NCI-H1930 (cell line): ENCODE measurements at regions not wholly inside any gene's neighbourhood (a gene's known extent, or its start where the extent isn't known, plus 50 kb on each side); places are given as distances from the start of the nearest gene placed in this dataset.
"Not testable (repeated sequence)": the region's sequence is repeated elsewhere in the genome, so short reads cannot be mapped to it uniquely, and the experiment has no call there.

Experiments used
- DNase-seq, 2 experiments: peaks; one replicate each; lab custom pipeline; 2025; lab: John Stamatoyannopoulos, UW

DNA sequence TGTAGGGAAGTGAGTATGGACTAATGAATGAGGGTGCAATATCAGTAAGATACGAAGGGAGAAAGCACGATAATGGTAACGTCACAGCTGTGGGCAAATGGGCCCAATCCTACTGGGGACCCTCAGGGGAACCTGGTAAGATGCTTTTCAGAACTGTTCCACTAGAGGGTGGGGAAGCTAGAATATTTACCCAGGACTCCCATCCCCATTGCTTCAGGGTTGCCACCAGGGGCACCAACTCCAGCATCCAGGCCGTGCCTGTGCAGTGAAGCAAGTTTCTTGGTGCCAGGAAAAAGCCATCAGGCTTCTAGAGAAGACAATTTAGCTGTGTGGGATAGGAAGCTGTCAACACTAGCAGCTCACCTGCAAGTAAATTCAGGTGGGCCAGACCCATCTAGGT, 409.3 kb downstream of the AGTPBP1 start:
- DNase-seq, result no peak

- no peak for DNase-seq
Observed at GRCh38 chr9:85331626-85332025, 410.1 kb downstream of the AGTPBP1 start.

DNA sequence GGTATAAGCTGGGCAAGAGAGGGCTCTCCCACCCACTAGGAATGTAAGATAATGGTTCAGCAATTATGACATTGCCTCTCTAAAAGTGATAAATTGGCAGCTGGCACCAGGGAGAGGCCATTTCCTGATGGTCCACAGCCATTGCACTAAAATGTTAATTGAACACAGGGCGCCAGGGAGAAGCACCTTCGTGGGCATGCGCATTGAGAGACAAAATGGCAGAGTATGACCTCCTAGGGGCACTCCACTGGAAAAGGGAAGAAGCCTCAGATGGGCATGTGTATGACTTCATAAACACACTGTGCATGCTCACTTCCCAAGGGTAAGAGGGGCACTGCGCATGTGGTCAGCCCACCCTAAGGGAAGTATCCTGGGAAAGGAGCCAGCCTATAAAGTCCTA, 419.2 kb downstream of the AGTPBP1 start:
- DNase-seq, result no peak

DNA sequence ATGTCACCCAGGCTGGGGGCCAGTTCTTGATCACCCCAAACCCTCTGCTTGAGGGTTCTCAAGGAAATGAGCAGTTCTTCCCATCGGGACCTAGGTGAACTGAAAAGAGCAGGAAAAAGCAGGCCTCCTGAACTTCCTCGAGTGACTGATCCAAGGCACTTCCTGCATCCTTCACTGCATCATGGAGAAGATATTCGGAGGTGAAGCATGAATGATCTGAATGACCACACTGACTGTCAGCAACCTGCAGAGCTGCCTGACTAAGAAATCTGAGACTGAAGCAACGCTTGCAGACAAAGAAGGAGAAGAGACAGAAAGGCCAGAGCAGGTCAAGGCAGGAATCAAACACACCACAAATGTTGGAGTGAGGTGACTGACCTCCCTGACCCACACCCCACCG, 420.2 kb downstream of the AGTPBP1 start:
- no peak for DNase-seq

- DNase-seq, result no peak
Observed at GRCh38 chr9:85319936-85320656, 421.7 kb downstream of the AGTPBP1 start.

DNA sequence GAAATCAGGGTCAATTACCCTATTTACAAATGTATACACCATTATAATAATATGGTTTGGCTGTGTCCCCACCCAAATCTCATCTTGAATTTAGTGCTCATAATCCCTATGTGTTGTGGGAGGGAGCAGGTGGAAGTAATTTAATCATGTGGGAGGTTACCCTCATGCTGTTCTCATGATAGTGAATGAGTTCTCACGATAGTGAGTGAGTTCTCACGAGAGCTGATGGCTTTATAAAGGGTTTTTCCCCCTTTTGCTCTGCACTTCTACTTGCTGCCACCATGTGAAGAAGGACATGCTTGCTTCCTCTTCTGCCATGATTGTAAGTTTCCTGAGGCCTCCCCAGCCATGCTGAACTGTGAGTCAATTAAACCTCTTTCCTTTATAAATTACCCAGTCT, 426.2 kb downstream of the AGTPBP1 start:
- DNase-seq, result not testable (repeated sequence)

GRCh38 chr9:85310573-85310972, 431.2 kb downstream of the AGTPBP1 start:
- DNase-seq, result no peak

DNA sequence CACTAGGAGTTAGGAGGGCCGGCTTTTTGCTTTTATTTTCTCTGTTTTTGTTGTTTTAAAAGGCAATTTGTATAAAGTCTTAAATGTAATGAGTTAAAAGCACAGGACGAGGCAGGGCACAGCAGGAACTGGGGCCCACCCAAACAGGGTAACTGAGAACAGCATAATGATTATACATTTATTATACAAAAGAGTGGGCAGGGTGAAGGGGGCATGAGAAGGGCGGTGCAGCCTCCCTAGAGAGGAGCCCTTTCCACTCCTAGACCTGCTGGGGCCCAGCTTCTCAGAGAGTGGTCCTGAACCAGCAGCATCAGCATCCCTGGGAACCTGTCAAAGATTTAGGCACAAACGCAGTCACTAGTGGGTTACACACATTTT, 438.0 kb downstream of the AGTPBP1 start:
- DNase-seq, result no peak

- DNase-seq, result no peak
Observed at GRCh38 chr9:85302938-85303756, 438.6 kb downstream of the AGTPBP1 start.

- no peak for DNase-seq
Observed at GRCh38 chr9:85298499-85298898, 443.3 kb downstream of the AGTPBP1 start.

- not testable (repeated sequence) for DNase-seq
Observed at GRCh38 chr9:85295244-85295643, 446.5 kb downstream of the AGTPBP1 start.

DNA sequence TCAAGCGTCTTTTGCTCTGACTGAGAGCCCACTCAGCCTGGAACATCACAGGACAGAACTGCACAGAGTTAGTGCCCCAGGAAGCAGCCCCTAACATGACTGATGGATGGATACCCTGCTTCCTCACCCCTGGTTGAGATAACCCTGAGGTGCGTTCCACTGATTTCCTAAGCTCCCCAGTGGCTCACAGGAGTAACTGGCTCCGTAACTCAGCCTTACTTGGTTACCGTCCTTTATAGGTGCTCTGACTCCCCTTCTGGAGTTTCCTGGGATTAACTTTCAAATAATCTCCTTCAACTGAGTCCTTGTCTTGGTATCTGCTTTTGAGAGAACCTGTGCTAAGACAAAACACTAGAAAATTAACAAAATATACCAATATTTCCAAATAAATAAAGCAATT, 449.5 kb downstream of the AGTPBP1 start:
- no peak for DNase-seq

DNA sequence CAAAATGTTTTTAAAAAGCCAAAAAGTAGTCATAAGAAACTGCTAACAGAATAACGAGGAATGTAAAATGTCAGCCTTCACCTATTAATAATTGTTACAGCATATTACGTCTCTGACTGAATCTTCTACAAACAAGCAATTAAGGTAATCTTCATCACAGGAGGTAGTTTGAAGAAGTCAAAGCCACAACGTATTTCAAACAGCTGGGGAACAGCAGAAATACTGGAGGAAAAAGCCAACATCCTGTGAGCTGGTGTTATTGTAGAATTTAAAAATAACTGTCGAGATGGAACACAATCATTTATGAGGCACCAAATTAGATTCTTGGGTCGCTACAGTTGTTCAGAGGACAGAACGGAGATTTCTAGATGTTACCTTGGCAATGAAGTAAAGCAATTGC, 450.5 kb downstream of the AGTPBP1 start:
- no peak for DNase-seq

GRCh38 chr9:85290019-85290418, 451.7 kb downstream of the AGTPBP1 start:
- DNase-seq, result no peak

- no peak for DNase-seq
Observed at GRCh38 chr9:85289142-85289541, 452.6 kb downstream of the AGTPBP1 start.

GRCh38 chr9:85283421-85283820, 458.3 kb downstream of the AGTPBP1 start:
- no peak for DNase-seq

- no peak for DNase-seq
Observed at GRCh38 chr9:85278769-85279168, 463.0 kb downstream of the AGTPBP1 start.

DNA sequence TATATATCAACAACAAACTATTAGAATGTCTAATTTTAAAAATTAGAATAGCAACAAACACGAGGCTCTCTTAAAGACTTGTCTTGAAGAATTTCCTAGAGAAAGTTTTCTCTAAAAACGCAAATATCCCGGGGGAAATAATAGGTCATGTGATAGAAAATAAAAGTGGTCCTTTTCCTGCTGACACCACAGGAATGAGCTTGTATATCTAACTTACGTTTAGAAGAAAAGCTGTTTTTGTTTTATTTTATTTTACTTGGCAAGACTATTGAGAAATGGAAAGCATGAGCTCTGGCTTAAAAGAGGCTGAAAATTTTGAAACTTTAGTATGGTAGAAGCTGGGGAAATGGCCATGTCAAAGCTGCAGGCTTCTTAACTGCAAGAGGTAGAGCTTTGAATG, 465.0 kb downstream of the AGTPBP1 start:
- DNase-seq, result no peak

- no peak for DNase-seq
Observed at GRCh38 chr9:85269811-85270210, 471.9 kb downstream of the AGTPBP1 start.

DNA sequence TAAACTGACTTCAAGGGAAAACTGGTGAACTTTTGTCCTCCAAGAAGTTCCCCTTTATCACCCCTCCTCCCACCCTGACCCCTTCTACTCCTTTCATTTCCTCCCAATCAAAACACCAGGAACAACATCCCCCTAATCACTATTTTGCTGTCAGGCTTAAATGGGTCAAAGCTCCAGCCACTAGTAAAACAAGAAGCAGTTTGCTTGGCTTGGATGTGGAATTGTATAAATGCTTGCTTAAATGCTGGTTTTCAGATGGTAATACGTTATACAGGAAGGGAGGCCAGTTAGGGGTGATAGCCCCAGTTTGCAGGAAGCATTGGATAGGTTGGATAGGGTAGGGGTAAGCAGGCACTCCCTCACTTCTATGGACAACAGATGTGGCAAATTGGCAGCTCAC, 473.6 kb downstream of the AGTPBP1 start:
- DNase-seq, result no peak

DNA sequence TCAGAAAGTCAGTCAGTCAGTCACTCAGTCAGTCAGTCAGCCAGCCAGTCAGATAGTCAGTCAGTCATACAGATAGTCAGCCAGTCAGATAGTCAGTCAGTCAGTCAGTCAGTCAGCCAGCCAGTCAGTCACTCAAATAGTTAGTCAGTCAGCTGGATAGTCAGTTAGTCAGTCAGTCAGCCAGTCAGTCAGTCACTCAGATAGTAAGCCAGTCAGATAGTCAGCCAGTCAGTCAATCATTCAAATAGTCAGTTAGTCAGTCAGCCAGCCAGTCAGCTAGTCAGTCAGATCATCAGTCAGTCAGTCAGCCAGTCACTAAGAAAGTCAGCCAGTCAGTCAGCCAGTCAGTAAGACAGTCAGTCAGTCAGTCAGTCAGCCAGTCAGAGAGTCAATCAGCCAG, 477.1 kb downstream of the AGTPBP1 start:
- DNase-seq, result no peak

GRCh38 chr9:85263288-85263687, 478.5 kb downstream of the AGTPBP1 start:
- DNase-seq, result no peak

GRCh38 chr9:85262333-85262732, 479.4 kb downstream of the AGTPBP1 start:
- DNase-seq, result no peak
